G401 (cell line): ENCODE measurements at regions not wholly inside any gene's neighbourhood (a gene's known extent, or its start where the extent isn't known, plus 50 kb on each side); places are given as distances from the start of the nearest gene placed in this dataset.

ENCODE experiments used
- DNase-seq: peaks from one replicate; pipeline ENCODE4 v3.0.0-alpha.2; 2015; ENCODE audit warnings: low spot score
- in situ Hi-C: cut with HindIII; loops from 2 replicates; pipeline ENCODE4 v1.10.0; 2016; ENCODE audit warnings: low sequenced_read_pairs, mixed read lengths

GRCh38 chr1:87950369-87950768 lies 621.7 kb downstream of the LMO4 start:
- peak; percentile 3 for DNase-seq
- in situ Hi-C loops, result no loop called here

- DNase-seq, result no peak
- in situ Hi-C loops, result no loop called here
Observed at GRCh38 chr1:87951409-87951808, 622.7 kb downstream of the LMO4 start.

- DNase-seq, result no peak
- in situ Hi-C loops, result no loop called here
Observed at GRCh38 chr1:87951852-87952251, 623.2 kb downstream of the LMO4 start.

GRCh38 chr1:87953121-87953520 lies 624.4 kb downstream of the LMO4 start:
- in situ Hi-C loops, result no loop called here
- no peak for DNase-seq

GRCh38 chr1:87953732-87954344 lies 625.2 kb downstream of the LMO4 start:
- in situ Hi-C loops, result no loop called here
- peak; percentile 27 for DNase-seq

- in situ Hi-C loops, result no loop called here
- DNase-seq, result no peak
Observed at GRCh38 chr1:87955038-87955437, 626.4 kb downstream of the LMO4 start.

- peak; percentile 55 for DNase-seq
- in situ Hi-C loops, result no loop called here
Observed at GRCh38 chr1:87956072-87956471, 627.4 kb downstream of the LMO4 start.

- in situ Hi-C loops, result no loop called here
- no peak for DNase-seq
Observed at GRCh38 chr1:87956750-87957149, 628.1 kb downstream of the LMO4 start.

- in situ Hi-C loops, result no loop called here
- no peak for DNase-seq
Observed at GRCh38 chr1:87957331-87957730, 628.7 kb downstream of the LMO4 start.

- DNase-seq, result peak; percentile 89
- in situ Hi-C loops, result no loop called here
Observed at GRCh38 chr1:87958201-87958600, 629.5 kb downstream of the LMO4 start.

GRCh38 chr1:87958716-87959115 lies 630.0 kb downstream of the LMO4 start:
- peak; percentile 65 for DNase-seq
- in situ Hi-C loops, result no loop called here

- no peak for DNase-seq
- in situ Hi-C loops, result no loop called here
Observed at GRCh38 chr1:87959236-87959635, 630.6 kb downstream of the LMO4 start.

GRCh38 chr1:87961992-87962391 lies 633.3 kb downstream of the LMO4 start:
- in situ Hi-C loops, result no loop called here
- no peak for DNase-seq

- in situ Hi-C loops, result no loop called here
- DNase-seq, result no peak
Observed at GRCh38 chr1:87963556-87963955, 634.9 kb downstream of the LMO4 start.

GRCh38 chr1:87965193-87965592 lies 636.5 kb downstream of the LMO4 start:
- no peak for DNase-seq
- in situ Hi-C loops, result no loop called here

GRCh38 chr1:87968197-87968955 lies 639.7 kb downstream of the LMO4 start:
- in situ Hi-C loops, result no loop called here
- DNase-seq, result peak; percentile 4

GRCh38 chr1:87969040-87969439 lies 640.4 kb downstream of the LMO4 start:
- DNase-seq, result no peak
- in situ Hi-C loops, result no loop called here

GRCh38 chr1:87972811-87973210 lies 644.1 kb downstream of the LMO4 start:
- no peak for DNase-seq
- in situ Hi-C loops, result no loop called here

- in situ Hi-C loops, result no loop called here
- DNase-seq, result no peak
Observed at GRCh38 chr1:87973896-87974295, 645.2 kb downstream of the LMO4 start.

- DNase-seq, result no peak
- in situ Hi-C loops, result no loop called here
Observed at GRCh38 chr1:87976316-87976715, 647.6 kb downstream of the LMO4 start.

- DNase-seq, result no peak
- in situ Hi-C loops, result no loop called here
Observed at GRCh38 chr1:87977145-87977544, 648.5 kb downstream of the LMO4 start.
